Stimulated activated CD4-positive, alpha-beta T cell treated with anti-CD3 and anti-CD28 coated beads, Interleukin-1b, Interleukin-23, amount 100 ng/mL, for 1 hour (primary cell): ENCODE measurements at regions not wholly inside any gene's neighbourhood (a gene's known extent, or its start where the extent isn't known, plus 50 kb on each side); places are given as distances from the start of the nearest gene placed in this dataset.
"Not testable (repeated sequence)": the region's sequence is repeated elsewhere in the genome, so short reads cannot be mapped to it uniquely, and the experiment has no call there.

Source experiments
- DNase-seq, 2 donors: peaks; one replicate each; pipeline ENCODE4 v3.0.0-alpha.2; 2020; ENCODE audit warnings: low read depth in 2 of 2

GRCh38 chr4:154907345-154908045 lies 126.4 kb downstream of the RBM46 start:
- DNase-seq = not testable (repeated sequence)

- no peak for DNase-seq
Observed at GRCh38 chr4:154908168-154908567, 127.1 kb downstream of the RBM46 start.

- DNase-seq = no peak
Observed at GRCh38 chr4:154911097-154911496, 130.0 kb downstream of the RBM46 start.

GRCh38 chr4:154911608-154912098 lies 130.6 kb downstream of the RBM46 start:
- no peak for DNase-seq

- DNase-seq = no peak
Observed at GRCh38 chr4:154916068-154916467, 135.0 kb downstream of the RBM46 start.

GRCh38 chr4:154927126-154927680 lies 146.1 kb downstream of the RBM46 start:
- no peak for DNase-seq

GRCh38 chr4:154928640-154929257 lies 147.7 kb downstream of the RBM46 start:
- DNase-seq = no peak

GRCh38 chr4:154936873-154937272 lies 155.8 kb downstream of the RBM46 start:
- no peak for DNase-seq

- DNase-seq = no peak
Observed at GRCh38 chr4:154939851-154940250, 158.8 kb downstream of the RBM46 start.

- no peak for DNase-seq
Observed at GRCh38 chr4:154942176-154942575, 161.1 kb downstream of the RBM46 start.

GRCh38 chr4:154944996-154945395 lies 163.9 kb downstream of the RBM46 start:
- DNase-seq = no peak

GRCh38 chr4:154946113-154946512 lies 165.0 kb downstream of the RBM46 start:
- no peak for DNase-seq

- DNase-seq = no peak
Observed at GRCh38 chr4:154953691-154954090, 172.6 kb downstream of the RBM46 start.

GRCh38 chr4:154954117-154954516 lies 173.0 kb downstream of the RBM46 start:
- DNase-seq = no peak

- DNase-seq = no peak
Observed at GRCh38 chr4:154958121-154958520, 177.0 kb downstream of the RBM46 start.

- DNase-seq = no peak
Observed at GRCh38 chr4:154958621-154959358, 177.7 kb downstream of the RBM46 start.

GRCh38 chr4:154959756-154960155 lies 178.7 kb downstream of the RBM46 start:
- DNase-seq = no peak

GRCh38 chr4:154960476-154960875 lies 179.4 kb downstream of the RBM46 start:
- DNase-seq = no peak

- no peak for DNase-seq
Observed at GRCh38 chr4:154961263-154961662, 180.2 kb downstream of the RBM46 start.

- DNase-seq = no peak
Observed at GRCh38 chr4:154973244-154974035, 192.4 kb downstream of the RBM46 start.

GRCh38 chr4:154977228-154977627 lies 196.2 kb downstream of the RBM46 start:
- no peak for DNase-seq
